ENCODE measurements at regions not wholly inside any gene's neighbourhood (a gene's known extent, or its start where the extent isn't known, plus 50 kb on each side); places are given as distances from the start of the nearest gene placed in this dataset.
"Not testable (repeated sequence)": the region's sequence is repeated elsewhere in the genome, so short reads cannot be mapped to it uniquely, and the experiment has no call there.

DNA sequence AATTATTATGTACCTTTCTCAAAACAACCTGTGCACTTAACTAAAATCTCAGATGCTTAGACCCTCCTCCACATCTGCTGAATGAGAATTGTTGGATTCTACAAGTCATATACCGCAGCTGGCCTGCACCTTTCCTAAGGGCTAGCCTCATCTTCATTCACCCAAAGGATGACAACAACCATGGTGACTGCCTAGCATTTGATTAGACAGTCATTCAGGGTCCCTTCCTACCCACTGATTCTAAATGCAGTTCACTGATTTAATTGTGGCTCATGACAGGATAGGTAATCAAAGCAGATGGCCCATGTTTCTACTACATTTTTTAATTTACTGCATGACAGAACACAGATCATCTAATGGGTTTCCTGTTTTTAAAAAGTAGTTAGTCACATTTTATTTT lies 551.9 kb upstream of the SLC10A2 start:
- DNase-seq = peak; percentile 6

DNA sequence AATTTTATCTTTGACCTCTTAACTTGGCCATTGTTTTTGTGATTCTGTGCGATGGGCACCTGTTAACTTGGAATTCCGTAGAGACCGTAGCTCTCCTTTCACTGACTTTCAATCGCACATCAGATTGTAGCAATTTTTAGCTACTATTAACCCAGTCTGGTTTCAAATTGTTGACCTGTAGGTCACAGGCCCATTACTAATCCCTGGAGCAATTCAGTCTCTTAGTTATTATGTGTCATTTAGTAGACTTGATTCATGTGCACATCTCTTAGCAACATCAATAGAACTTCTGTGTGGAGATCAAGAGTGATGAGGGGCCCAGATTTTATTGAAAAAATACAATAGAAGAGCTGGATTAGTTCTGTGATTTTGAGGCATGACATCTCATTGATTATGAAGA lies 549.6 kb upstream of the SLC10A2 start:
- no peak for DNase-seq

DNA sequence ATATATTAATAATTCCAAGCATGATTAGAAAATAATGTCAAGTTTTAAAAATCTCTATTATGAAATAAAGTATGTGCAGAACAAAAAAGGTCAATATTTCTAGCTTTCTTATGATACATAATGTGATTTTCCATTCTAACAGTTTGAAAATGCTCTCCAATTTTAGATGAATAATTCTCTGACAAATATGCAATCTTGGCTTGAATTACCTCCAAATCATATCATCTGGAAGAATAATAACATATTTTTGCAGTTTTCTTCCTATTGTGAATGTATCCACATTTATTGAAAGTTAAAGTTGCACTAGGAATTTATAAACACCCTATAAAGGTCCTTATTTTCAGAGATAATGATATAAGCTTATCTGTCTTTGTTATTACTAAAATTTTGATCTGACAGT lies 548.5 kb upstream of the SLC10A2 start:
- DNase-seq = no peak

GRCh38 chr13:103607995-103608394 lies 541.8 kb upstream of the SLC10A2 start:
- DNase-seq = no peak

DNA sequence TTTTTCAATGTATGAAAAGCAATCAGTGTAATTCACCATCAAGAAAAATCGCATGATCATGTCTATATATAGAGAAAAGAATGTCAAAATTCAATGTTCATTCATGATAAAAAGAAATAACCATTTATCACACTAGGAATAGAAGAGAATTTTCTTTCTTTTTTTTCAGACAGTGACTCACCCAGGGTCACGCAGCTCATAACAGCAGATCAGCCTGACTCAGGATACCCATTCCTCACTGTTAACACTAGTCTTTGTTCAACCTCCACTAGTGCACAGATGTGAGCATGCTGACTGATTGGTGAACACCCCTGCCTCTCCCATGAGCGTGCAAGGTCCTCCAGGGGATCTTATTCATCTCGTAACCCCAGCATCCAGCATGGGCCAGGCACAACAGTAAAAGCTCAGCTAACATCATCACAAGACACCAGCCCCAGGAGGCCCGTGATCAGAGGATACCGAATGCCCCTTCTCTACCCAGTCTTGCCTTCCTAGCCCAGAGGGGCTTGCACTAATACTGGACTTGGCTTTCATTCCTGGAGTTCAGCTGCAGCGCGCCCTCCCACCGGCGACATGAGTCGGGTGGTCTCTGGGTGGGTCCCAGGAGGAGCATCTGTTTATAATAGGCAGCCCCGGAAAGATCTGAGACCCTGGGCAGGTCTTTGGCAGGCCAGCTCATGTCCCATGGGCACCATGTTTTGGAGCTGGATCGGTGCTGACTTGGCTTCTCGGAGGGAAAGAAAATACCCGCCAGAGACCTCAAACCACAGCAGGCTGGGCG lies 539.5 kb upstream of the SLC10A2 start:
- DNase-seq = no peak

DNA sequence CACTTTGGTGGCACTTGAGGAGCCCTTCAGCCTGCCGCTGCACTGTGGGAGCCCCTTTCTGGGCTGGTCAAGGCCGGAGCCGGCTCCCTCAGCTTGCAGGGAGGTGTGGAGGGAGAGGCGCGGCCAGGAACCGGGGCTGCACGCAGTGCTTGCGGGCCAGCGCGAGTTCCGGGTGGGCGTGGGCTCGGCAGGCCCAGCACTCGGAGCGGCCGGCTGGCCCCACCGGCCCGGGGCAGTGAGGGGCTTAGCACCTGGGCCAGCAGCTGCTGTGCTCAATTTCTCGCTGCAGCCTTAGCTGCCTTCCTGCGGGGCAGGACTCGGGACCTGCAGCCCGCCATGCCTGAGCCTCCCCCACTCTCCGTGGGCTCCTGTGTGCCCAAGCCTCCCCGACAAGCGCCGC lies 533.7 kb upstream of the SLC10A2 start:
- not testable (repeated sequence) for DNase-seq

DNA sequence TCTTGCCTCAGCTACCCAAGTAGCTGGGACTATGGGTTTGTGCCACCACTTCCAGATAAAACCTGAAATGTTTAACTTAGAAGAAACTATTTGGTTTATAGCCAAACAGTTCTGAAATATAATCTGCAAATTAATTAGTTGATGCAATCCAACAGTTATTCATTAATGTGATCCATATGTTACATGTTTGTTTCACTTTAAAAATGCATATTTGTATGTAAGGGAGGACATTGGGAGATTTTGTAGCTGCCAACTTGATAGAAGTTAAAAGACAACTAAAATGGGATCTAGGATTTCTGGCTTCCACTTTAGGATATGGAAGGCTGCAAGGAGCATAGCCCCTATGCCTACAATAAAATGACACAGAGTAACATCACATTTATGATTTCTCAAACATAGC lies 532.5 kb upstream of the SLC10A2 start:
- no peak for DNase-seq

DNA sequence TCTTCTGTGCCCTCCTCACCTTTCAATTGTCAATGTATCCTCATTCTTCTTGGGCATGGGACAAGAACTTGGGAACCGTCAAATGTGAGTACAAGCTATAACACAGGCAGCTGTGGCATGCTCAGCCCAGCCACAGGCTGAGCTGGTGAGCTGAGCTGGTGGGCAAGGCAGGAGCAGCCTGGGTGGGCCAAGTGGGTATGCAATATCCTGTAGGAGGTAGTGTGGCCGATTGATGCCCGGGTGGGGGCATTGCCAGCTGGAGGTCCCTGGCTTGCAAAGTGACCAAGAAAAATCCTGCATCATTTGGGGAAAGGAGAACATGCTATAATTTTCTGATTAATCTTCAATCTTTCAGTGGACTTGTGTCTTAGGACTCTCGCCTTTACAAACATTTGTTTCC lies 507.2 kb upstream of the SLC10A2 start:
- no peak for DNase-seq

- DNase-seq = no peak
These were observed 502.1 kb upstream of the SLC10A2 start for GRCh38 chr13:103568314-103568713.

GRCh38 chr13:103557878-103558277 lies 491.7 kb upstream of the SLC10A2 start:
- no peak for DNase-seq

- no peak for DNase-seq
These were observed 490.5 kb upstream of the SLC10A2 start for GRCh38 chr13:103556681-103557080.

GRCh38 chr13:103547914-103548313 lies 481.7 kb upstream of the SLC10A2 start:
- DNase-seq = no peak

- no peak for DNase-seq
These were observed 480.1 kb upstream of the SLC10A2 start for GRCh38 chr13:103546271-103546670.

DNA sequence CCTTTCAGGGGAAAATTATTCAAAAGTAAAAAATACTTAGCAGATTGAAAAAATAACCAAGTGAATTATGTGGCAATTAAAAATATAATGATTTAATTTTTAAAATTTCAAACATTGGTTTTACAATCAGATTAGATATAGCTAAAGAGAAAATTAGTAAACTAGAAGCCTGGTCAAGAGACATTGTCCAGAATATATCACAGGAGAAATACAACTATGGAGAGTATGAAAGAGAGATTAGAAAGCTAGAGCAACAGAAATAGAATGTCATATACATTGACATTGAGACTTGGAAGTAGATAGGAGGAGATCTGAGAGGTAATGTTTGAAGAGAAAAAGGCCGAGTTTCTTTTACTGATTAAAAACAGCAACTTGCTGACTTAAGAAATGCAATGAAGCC lies 476.4 kb upstream of the SLC10A2 start:
- DNase-seq = no peak

GRCh38 chr13:103540382-103540765 lies 474.2 kb upstream of the SLC10A2 start:
- no peak for DNase-seq

- no peak for DNase-seq
These were observed 473.6 kb upstream of the SLC10A2 start for GRCh38 chr13:103539721-103540381.

DNA sequence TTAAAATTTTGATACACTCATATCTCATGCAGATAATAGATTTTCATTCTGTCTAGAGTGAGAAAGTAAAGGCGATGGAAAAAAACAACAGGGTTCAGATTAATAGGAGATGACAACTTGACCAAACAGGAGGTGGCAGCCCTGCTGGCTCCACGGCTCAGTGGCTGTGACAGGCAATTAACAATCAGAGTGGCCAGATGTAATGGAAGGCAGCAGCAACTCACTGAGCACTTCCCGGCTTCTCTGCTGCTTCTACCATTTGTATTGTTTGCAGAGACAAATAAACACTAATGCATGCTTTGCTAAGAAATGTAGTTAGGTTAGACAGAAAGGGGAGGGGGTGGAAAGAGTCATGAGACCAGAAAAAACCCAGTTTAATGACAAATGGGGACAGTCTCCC lies 473.0 kb upstream of the SLC10A2 start:
- DNase-seq = peak; percentile 52

- DNase-seq = no peak
These were observed 471.4 kb upstream of the SLC10A2 start for GRCh38 chr13:103537616-103538015.

GRCh38 chr13:103531278-103531677 lies 465.1 kb upstream of the SLC10A2 start:
- no peak for DNase-seq

GRCh38 chr13:103528437-103528836 lies 462.2 kb upstream of the SLC10A2 start:
- no peak for DNase-seq

DNA sequence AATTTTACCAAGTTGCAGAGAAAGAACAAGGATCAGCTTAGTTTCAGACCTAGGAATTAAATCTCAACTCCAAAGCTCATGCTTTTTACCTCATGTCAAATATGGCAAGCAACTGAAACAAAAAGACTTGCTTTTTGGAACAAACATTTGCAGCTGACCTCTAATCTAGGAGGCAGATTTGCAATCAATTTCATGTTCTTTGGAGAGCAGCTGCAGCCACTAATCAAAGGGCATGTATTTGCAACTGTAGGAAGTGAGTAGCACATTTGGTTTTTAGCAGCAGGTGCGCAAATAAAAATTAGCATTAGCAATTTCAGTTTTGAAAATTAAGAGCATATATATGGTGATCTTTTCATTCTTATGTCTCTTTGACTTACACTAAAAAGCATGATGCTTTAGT lies 459.3 kb upstream of the SLC10A2 start:
- no peak for DNase-seq

- no peak for DNase-seq
These were observed 457.6 kb upstream of the SLC10A2 start for GRCh38 chr13:103523858-103524257.

DNA sequence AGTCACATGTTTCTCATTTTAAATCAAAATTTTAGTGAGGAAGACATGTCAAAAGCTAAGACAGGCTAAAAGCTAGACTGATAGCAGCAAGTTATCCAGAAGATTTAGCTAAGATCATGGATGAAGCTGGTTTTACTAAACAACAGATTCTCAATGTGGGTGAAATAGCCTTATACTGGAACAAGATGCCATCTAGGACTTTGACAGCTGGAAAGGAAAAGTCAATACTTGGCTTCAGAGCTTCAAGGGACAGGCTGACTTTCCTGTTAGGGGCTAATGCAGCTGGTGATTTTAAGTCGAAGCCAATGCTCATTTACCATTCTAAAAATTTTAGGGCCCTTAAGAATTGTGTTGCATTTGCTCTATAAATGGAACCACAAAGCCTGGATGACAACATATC lies 455.3 kb upstream of the SLC10A2 start:
- no peak for DNase-seq

- no peak for DNase-seq
These were observed 451.5 kb upstream of the SLC10A2 start for GRCh38 chr13:103517768-103518102.
